Right ventricle myocardium inferior (tissue), 1 donor: ENCODE measurements at regions not wholly inside any gene's neighbourhood (a gene's known extent, or its start where the extent isn't known, plus 50 kb on each side); places are given as distances from the start of the nearest gene placed in this dataset.
"Not testable (repeated sequence)": the region's sequence is repeated elsewhere in the genome, so short reads cannot be mapped to it uniquely, and the experiment has no call there.

ENCODE experiments used
- ATAC-seq: fragments of 200-7000 bp; cut with Tn5 transposase; one replicate; pipeline ENCODE4 v1.9.1; 2020; ENCODE audit warnings: mild to moderate bottlenecking, moderate library complexity
- DNase-seq: peaks from one replicate; pipeline ENCODE4 v3.0.0; 2021; ENCODE audit errors: missing footprints
- intact Hi-C: fragments of 100-400 bp; cut with DNase I; formaldehyde crosslinking; loops from one replicate; pipeline ENCODE4 v1.11.0; 2022
- donor health status: DM: no; HTN: yes; CAD: no; lungs with severe emphysema.

GRCh38 chr10:56585447-56586171, 224.6 kb upstream of the ZWINT start:
- intact Hi-C loops = no loop called here
- peak; percentile 90 for ATAC-seq
- DNase-seq = no peak

GRCh38 chr10:56583316-56583715, 222.3 kb upstream of the ZWINT start:
- no peak for ATAC-seq
- DNase-seq = no peak
- intact Hi-C loops = no loop called here

DNA sequence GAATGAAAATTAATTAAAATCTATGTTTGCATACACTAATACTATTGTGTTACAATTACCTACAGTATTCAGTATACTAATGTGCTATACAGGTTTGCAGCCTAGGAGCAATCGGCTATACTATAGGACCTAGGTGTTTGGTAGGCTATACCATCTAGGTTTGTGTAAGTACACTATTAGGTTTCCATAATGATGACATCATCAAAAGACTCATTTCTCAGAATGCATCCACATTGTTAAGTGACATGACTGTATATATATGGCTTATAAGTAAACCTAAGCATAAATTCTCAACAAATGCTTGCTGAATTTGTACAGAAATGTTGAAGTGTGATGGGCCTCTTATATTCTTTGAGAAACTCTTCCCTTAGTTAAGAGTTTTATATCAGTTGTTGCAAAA, 206.5 kb upstream of the ZWINT start:
- ATAC-seq = no peak
- intact Hi-C loops = no loop called here
- no peak for DNase-seq

DNA sequence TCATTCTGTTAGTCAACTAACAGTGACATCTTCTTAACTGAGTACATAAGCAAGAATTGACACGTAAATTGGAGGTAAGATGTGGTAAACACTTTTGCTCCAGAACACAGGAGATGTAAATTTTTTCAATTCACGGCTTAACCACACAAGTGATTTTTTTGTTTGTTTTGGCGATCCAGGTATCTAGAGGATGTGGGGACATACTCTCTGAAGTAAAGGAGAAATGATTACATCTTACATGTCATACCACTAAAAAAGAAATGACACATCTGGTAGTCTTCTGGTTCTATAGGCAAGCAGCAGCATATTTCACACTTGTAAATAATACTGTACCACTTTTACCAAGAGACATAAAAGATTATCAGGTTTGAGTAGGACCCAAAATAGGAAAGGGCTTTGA, 200.3 kb upstream of the ZWINT start:
- intact Hi-C loops = no loop called here
- DNase-seq (no peak), ATAC-seq (no peak)

DNA sequence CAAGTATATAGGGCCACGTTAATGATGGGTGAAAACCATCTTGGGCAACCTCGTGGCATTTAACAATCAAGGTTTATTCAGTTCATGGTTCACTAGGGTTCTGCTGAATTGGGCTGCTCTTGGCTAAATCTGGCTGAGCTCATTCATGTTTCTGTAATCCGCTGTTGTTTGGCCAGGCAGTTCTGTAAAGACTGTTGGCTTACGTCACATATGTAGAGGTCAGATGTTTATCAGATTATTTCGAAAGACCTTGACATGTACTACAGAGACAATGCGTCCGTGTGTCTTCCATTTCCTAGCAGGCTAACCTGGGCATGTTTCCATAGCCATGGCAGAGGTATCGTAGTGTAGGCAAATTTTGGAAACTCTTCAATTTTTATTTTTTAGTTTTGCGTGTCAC, 190.0 kb upstream of the ZWINT start:
- intact Hi-C loops = no loop called here
- ATAC-seq = no peak
- DNase-seq = no peak

GRCh38 chr10:56547163-56547562, 186.1 kb upstream of the ZWINT start:
- no peak for ATAC-seq
- no peak for DNase-seq
- intact Hi-C loops = no loop called here

- ATAC-seq (no peak), DNase-seq (no peak)
- intact Hi-C loops = no loop called here
These were observed 176.9 kb upstream of the ZWINT start for GRCh38 chr10:56537984-56538383.

- intact Hi-C loops = no loop called here
- ATAC-seq (no peak), DNase-seq (no peak)
These were observed 161.1 kb upstream of the ZWINT start for GRCh38 chr10:56522166-56522565.

DNA sequence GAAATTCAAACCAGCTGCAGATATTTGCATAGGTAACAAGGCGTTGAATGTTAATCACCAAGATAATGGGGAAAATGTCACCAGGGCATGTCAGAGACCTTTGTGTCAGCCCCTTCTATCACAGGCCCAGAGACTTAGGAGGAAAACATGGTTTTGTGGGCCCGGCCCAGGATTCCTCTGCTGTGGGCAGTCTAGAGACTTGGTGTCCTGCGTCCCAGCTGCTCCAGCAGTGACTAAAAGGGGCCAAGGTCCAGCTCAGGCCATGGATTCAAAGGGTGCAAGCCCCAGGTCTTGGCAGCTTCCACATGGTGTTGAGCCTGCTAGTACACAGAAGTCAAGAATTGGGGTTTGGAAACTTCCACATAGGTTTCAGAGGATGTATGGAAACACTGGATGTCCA, 147.5 kb upstream of the ZWINT start:
- DNase-seq = no peak
- intact Hi-C loops = no loop called here
- no peak for ATAC-seq

DNA sequence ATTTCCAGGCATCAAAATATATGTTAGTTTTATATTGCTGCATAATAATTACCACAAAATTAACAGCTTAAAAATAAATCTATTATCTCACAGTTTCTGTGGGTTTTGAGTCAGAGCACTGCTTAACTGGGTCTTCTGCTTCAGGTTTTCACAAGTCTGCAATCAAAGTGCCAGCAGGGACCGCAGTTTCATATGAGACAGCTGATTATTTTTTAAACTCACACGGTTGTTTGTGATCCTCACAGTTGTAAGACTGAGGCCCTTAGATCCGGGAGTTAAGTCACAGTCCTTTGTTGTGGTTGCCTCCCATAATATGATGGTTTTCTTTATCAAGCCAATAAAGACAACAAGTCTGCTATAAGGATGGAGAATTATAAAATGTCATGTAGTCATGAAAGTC, 146.0 kb upstream of the ZWINT start:
- intact Hi-C loops = no loop called here
- ATAC-seq (no peak), DNase-seq (no peak)

DNA sequence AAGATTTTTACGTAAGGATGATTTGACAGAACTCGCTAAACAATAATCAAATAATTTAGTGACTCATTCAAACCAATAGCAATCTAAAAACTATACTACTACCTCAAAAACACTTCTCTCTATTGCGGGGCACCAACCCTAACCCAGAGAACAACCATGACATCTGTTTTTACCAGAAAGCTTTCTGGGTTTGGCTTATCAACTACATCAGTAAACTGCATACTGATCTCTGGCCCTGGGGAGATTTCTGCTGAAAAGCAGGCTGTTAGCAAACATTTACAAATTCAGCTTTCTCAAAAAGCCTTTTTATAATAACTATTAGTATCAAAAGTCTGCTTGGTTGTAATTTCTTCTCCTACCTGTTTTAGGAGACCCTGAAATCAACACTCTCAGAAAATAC, 144.5 kb upstream of the ZWINT start:
- ATAC-seq (no peak), DNase-seq (no peak)
- intact Hi-C loops = no loop called here

DNA sequence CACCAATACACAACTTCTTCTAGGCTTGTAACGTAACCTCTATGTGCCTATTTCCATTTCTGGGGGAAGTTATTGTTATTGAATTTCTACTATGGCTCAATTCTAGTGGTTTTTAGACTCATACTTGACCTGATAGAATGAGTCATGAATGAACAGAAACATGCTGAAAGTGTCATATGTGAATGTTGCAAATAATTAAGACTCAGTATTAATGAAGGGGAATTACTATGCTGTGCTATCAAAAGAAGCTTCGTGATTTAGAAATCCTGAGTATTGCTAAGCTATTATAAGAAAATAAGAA, 135.1 kb upstream of the ZWINT start:
- ATAC-seq = no peak
- DNase-seq = no peak
- intact Hi-C loops = no loop called here

- no peak for DNase-seq
- no peak for ATAC-seq
- intact Hi-C loops = no loop called here
These were observed 126.7 kb upstream of the ZWINT start for GRCh38 chr10:56487746-56488145.

GRCh38 chr10:56481521-56482091, 120.5 kb upstream of the ZWINT start:
- intact Hi-C loops = no loop called here
- DNase-seq (no peak), ATAC-seq (no peak)

GRCh38 chr10:56472978-56473377, 111.9 kb upstream of the ZWINT start:
- ATAC-seq (no peak), DNase-seq (no peak)
- intact Hi-C loops = no loop called here

- intact Hi-C loops = no loop called here
- DNase-seq (no peak), ATAC-seq (no peak)
These were observed 109.6 kb upstream of the ZWINT start for GRCh38 chr10:56470701-56471100.

DNA sequence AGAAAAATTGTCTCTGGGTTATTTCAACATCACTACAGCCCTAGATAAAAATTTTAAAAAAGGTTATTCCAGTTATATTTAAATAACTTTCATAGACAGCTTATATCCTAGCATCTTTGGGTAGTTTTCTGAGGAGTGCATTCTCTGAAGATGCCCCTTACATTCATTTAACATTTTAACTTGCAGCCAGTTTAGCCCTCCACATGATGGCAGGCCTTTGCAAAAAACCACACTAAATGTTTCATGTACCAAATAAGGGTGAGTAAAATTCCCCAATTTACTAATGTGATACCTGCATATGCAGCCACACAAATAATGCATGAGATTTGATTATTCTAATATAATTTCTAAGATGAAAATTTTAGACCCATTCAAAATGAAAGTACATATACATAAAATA, 108.4 kb upstream of the ZWINT start:
- no peak for DNase-seq
- intact Hi-C loops = no loop called here
- ATAC-seq = no peak

DNA sequence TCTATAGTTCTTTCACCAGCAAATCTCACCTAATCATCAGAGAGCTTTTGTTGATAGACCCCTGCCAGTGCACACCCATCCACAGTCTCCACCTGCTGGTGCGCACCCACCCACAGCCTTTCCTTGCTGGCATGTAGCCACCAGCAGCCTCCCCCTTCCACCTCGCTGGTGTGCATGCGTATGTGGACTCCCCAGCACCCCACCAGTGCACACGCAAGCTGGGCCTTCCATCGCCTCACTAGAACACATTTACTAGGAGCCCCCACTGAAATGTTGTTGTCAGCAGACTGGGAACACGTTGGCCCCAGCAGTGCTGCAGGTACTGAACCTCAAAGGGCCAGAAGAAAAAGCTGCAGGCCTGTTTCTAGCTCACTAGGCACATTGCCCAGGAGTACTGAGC, 104.9 kb upstream of the ZWINT start:
- DNase-seq (peak; percentile 33), ATAC-seq (no peak)
- intact Hi-C loops = no loop called here

- intact Hi-C loops = no loop called here
- ATAC-seq (no peak), DNase-seq (no peak)
These were observed 88.7 kb upstream of the ZWINT start for GRCh38 chr10:56449770-56450169.

DNA sequence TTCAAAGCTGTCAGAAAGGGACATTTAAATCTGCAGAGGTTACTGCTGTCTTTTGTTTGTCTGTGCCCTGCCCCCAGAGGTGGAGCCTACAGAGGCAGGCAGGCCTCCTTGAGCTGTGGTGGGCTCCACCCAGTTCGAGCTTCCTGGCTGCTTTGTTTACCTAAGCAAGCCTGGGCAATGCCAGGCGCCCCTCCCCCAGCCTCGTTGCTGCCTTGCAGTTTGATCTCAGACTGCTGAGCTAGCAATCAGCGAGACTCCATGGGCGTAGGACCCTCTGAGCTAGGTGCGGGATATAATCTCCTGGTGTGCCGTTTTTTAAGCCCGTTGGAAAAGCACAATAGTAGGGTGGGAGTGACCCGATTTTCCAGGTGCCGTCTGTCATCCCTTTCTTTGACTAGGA, 86.6 kb upstream of the ZWINT start:
- ATAC-seq, DNase-seq, intact Hi-C loops: not testable (repeated sequence)

DNA sequence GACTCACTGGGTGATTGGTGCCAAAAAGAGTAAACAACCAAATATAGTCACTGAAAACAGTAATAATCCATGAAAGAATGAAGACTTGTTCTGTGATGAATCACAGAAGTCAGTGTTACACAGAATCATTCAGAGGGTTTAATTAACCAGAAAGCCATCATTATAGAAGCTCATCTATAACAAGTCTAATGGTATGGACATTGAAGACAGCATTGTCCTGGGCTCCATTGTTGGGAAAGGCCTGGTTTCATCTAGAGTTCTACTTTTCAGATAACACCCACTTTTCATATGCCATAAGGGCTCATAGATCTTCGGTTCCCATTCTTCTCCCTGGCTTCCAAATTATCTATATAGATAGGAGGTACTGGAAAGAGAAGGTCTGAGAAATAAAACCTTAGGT, 80.3 kb upstream of the ZWINT start:
- intact Hi-C loops, ATAC-seq, DNase-seq: not testable (repeated sequence)
